ENCODE measurements at regions not wholly inside any gene's neighbourhood (a gene's known extent, or its start where the extent isn't known, plus 50 kb on each side); places are given as distances from the start of the nearest gene placed in this dataset.

DNA sequence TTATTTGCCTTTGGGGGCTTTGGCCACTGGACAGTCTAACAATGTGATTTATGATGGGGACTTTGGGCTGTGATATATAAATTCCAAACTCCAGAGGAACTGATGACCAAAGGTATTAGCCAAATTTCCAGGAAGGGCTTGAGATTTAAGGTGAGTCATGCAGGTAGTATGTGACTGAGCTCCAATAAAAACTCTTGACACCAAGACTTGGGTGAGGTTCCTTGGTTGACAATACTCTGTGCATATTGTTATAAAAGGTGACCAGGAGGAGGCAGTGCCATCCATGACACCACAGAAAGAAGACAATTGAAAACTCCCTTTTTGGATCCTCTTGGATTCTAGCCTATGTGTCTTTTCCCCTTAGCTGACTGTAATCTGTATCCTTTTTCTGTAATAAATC, 392.7 kb upstream of the LRRC7 start:
- Histone ChIP-seq H3K4me3 (no peak overlapping the region), H3K27ac (no peak overlapping the region), H3K9me3 (peaks cover 0 to 3% (median 0%) of the 10 kb centered on the region in 12 donors), H3K4me1 (no peaks in the 10 kb centered on the region), H3K36me3 (no peaks in the 10 kb centered on the region), H3K27me3 (no peaks in the 10 kb centered on the region)
- TF ChIP-seq CTCF (IDR thresholded peaks at IDR 0.05) (no peak), POLR2A (IDR thresholded peaks at IDR 0.05) (no peak)
- intact Hi-C loops (cut with DNase I) = no loop called here
- ATAC-seq (no peak), DNase-seq (no peak)

DNA sequence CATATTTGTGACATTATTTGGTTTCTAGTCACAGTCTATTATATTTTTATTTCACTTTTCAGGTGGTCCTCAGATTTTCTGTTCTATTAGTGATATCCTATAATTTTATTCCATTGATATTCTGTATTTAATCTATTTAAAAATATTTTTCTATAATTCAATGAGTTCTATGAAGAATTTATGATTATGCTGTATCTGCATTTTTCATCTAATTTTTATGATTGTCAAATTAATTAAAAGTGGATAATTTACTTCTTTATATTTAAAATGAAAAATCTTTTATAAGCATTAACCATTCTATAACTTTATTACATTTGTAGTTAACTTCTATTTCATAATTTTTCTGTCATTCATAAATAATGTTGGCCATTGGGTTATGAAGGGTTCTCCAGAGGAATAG, 387.4 kb upstream of the LRRC7 start:
- H3K36me3 ChIP-seq = no peaks in the 10 kb centered on the region
- TF ChIP-seq POLR2A (IDR thresholded peaks at IDR 0.05) (no peak), CTCF (IDR thresholded peaks at IDR 0.05) (no peak)
- no peak overlapping the region for H3K4me3 ChIP-seq
- no peak for DNase-seq
- no peak for ATAC-seq
- H3K9me3 ChIP-seq = no peaks in the 10 kb centered on the region
- H3K4me1 ChIP-seq = no peaks in the 10 kb centered on the region
- no peak overlapping the region for H3K27ac ChIP-seq
- H3K27me3 ChIP-seq = no peaks in the 10 kb centered on the region
- intact Hi-C loops (cut with DNase I) = no loop called here

GRCh38 chr1:69185378-69185777, 382.3 kb upstream of the LRRC7 start:
- H3K36me3 ChIP-seq = no peaks in the 10 kb centered on the region
- no peak for ATAC-seq

GRCh38 chr1:69191335-69191734, 376.4 kb upstream of the LRRC7 start:
- no peak for ATAC-seq
- H3K27ac ChIP-seq = no peak overlapping the region

More at GRCh38 chr1:69185378-69185777, 382.3 kb upstream of the LRRC7 start:
- Histone ChIP-seq H3K9me3 (peaks cover 0 to 4% (median 0%) of the 10 kb centered on the region in 12 donors), H3K4me1 (no peaks in the 10 kb centered on the region), H3K27ac (no peak overlapping the region), H3K4me3 (no peak overlapping the region), H3K27me3 (no peaks in the 10 kb centered on the region)
- TF ChIP-seq POLR2A (IDR thresholded peaks at IDR 0.05) = no peak
- TF ChIP-seq CTCF (IDR thresholded peaks at IDR 0.05) = no peak
- intact Hi-C loops (cut with DNase I) = no loop called here
- no peak for DNase-seq

More at GRCh38 chr1:69191335-69191734, 376.4 kb upstream of the LRRC7 start:
- no peaks in the 10 kb centered on the region for H3K36me3 ChIP-seq
- H3K9me3 ChIP-seq = peaks cover 0 to 4% (median 0%) of the 10 kb centered on the region in 12 donors
- no peak for TF ChIP-seq POLR2A (IDR thresholded peaks at IDR 0.05)
- no peak for TF ChIP-seq CTCF (IDR thresholded peaks at IDR 0.05)
- intact Hi-C loops (cut with DNase I) = no loop called here
- DNase-seq = no peak
- no peaks in the 10 kb centered on the region for H3K27me3 ChIP-seq
- H3K4me1 ChIP-seq = peaks cover 0 to 11% (median 0%) of the 10 kb centered on the region in 12 donors
- no peak overlapping the region for H3K4me3 ChIP-seq
